MM.1S (cell line): ENCODE measurements at regions not wholly inside any gene's neighbourhood (a gene's known extent, or its start where the extent isn't known, plus 50 kb on each side); places are given as distances from the start of the nearest gene placed in this dataset.

ENCODE experiments used
- EZH2 ChIP-seq: fragments of 300-600 bp; sonication (generic); optimal IDR thresholded peaks from 2 replicates; pipeline ENCODE3; 2017; ENCODE audit warnings: low read depth, mild to moderate bottlenecking, antibody characterized with exemption, low read length, mixed read lengths
- TF ChIP-seq, protein P1 (sequence below): fragments of 300-600 bp; sonication (generic); IDR thresholded peaks from 2 replicates; pipeline ENCODE4 v1.5.1; 2016; ENCODE audit warnings: antibody characterized with exemption, low read length, mixed read lengths

DNA sequence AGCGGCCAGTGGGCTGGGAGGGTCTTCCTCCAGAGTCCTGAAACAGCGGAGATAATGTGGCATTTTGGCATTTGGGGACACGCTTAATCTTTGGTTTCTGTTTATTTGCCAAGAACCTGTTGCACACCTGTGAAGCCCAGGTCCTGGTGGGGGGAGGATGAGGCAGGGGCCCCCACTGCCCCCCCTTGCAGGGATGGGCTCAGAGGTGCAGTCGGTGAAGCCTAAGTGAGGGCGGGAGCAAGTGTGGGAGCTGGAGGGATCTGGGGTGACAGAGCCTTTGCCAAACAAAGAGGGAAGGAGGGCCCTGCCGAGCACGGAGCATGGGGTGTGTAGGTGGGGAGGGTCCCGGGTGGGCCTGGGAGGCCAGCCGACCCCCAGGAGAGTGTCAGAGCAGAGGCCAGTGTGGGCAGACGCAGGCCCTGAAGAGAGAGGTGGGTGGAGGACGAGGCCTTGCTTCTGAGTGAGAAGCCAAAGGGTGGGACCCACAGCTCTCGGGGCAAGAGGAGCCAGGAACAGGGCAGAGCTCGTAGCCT, 62.1 kb upstream of the ADGRA1 start:
- TF ChIP-seq, protein P1, sequence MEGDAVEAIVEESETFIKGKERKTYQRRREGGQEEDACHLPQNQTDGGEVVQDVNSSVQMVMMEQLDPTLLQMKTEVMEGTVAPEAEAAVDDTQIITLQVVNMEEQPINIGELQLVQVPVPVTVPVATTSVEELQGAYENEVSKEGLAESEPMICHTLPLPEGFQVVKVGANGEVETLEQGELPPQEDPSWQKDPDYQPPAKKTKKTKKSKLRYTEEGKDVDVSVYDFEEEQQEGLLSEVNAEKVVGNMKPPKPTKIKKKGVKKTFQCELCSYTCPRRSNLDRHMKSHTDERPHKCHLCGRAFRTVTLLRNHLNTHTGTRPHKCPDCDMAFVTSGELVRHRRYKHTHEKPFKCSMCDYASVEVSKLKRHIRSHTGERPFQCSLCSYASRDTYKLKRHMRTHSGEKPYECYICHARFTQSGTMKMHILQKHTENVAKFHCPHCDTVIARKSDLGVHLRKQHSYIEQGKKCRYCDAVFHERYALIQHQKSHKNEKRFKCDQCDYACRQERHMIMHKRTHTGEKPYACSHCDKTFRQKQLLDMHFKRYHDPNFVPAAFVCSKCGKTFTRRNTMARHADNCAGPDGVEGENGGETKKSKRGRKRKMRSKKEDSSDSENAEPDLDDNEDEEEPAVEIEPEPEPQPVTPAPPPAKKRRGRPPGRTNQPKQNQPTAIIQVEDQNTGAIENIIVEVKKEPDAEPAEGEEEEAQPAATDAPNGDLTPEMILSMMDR = no peak
- TF ChIP-seq EZH2 = no peak
